Mesendoderm (in vitro differentiated cells): ENCODE measurements at regions not wholly inside any gene's neighbourhood (a gene's known extent, or its start where the extent isn't known, plus 50 kb on each side); places are given as distances from the start of the nearest gene placed in this dataset.

Source experiments
- DNase-seq: peaks from one replicate; pipeline ENCODE4 v3.0.0; 2013
- H2AK5ac ChIP-seq: 2 replicates; pipeline ENCODE4 v1.6.1; 2013; ENCODE audit warnings: low read length, inconsistent platforms
- H2BK120ac ChIP-seq: 2 replicates; pipeline ENCODE4 v1.6.1; 2013; ENCODE audit warnings: low read depth, mild to moderate bottlenecking, low read length, moderate library complexity, mixed read lengths
- H2BK15ac ChIP-seq: replicated peaks from 2 replicates; pipeline ENCODE4 v1.6.1; 2013; ENCODE audit warnings: low read depth, mild to moderate bottlenecking, moderate library complexity
- H2BK5ac ChIP-seq: 2 replicates; pipeline ENCODE4 v1.6.1; 2013; ENCODE audit warnings: low read length, inconsistent platforms
- H3K18ac ChIP-seq: 2 replicates; pipeline ENCODE4 v1.6.1; 2013; ENCODE audit warnings: mild to moderate bottlenecking, low read length, mixed read lengths
- H3K23ac ChIP-seq: one replicate; pipeline ENCODE4 v1.6.1; 2013; ENCODE audit warnings: low read length
- H3K27ac ChIP-seq: 2 replicates; pipeline ENCODE4 v1.5.1; 2013; ENCODE audit warnings: low read depth, mild to moderate bottlenecking, inconsistent platforms, low read length, moderate library complexity
- H3K27me3 ChIP-seq: 2 replicates; pipeline ENCODE4 v1.6.1; 2013; ENCODE audit warnings: low read length, control low read depth, mild to moderate bottlenecking, inconsistent platforms; ENCODE audit not compliant: insufficient read depth, poor library complexity
- H3K36me3 ChIP-seq: 2 replicates; pipeline ENCODE4 v1.6.1; 2013; ENCODE audit warnings: low read length, inconsistent platforms; ENCODE audit not compliant: control insufficient read depth, insufficient read depth
- H3K4ac ChIP-seq: one replicate; pipeline ENCODE4 v1.6.1; 2013; ENCODE audit warnings: low read depth, mild to moderate bottlenecking, low read length, moderate library complexity
- H3K4me1 ChIP-seq: 2 replicates; pipeline ENCODE4 v1.6.1; 2013; ENCODE audit warnings: low read depth, low read length, inconsistent platforms; ENCODE audit not compliant: control insufficient read depth
- H3K4me2 ChIP-seq: 2 replicates; pipeline ENCODE4 v1.6.1; 2013; ENCODE audit warnings: low read length
- H3K4me3 ChIP-seq: 2 replicates; pipeline ENCODE4 v1.5.1; 2013; ENCODE audit warnings: mild to moderate bottlenecking, low read length
- H3K56ac ChIP-seq: one replicate; pipeline ENCODE4 v1.6.1; 2013; ENCODE audit warnings: low read length
- H3K79me1 ChIP-seq: 2 replicates; pipeline ENCODE4 v1.6.1; 2013; ENCODE audit warnings: low read length, inconsistent platforms
- H3K79me2 ChIP-seq: 2 replicates; pipeline ENCODE4 v1.6.1; 2013; ENCODE audit warnings: mild to moderate bottlenecking, low read length; ENCODE audit not compliant: control insufficient read depth, insufficient read depth
- H3K9ac ChIP-seq: 2 replicates; pipeline ENCODE4 v1.6.1; 2013; ENCODE audit warnings: low read length, inconsistent platforms
- H4K5ac ChIP-seq: one replicate; pipeline ENCODE4 v1.6.1; 2013; ENCODE audit warnings: low read length
- H4K8ac ChIP-seq: one replicate; pipeline ENCODE4 v1.6.1; 2013; ENCODE audit warnings: low read depth, mild to moderate bottlenecking, control low read depth, low read length, moderate library complexity
- WGBS: extraction: QIAGEN DNeasy Blood & Tissue Kit; methylation state at CpG from one replicate; pipeline ENCODE4 v1.1.7; 2013; ENCODE audit warnings: low lambda C conversion rate, missing lambda C conversion rate; ENCODE audit not compliant: insufficient coverage; ENCODE audit errors: extremely low coverage; 5-methylcytosine and 5-hydroxymethylcytosine counted together

- H3K9ac ChIP-seq: no peak overlapping the region
- no peaks in the 10 kb centered on the region for H3K36me3 ChIP-seq
- no peak overlapping the region for H3K27ac ChIP-seq
- H3K4me2 ChIP-seq: no peak overlapping the region
- no peaks in the 10 kb centered on the region for H3K27me3 ChIP-seq
- no peak overlapping the region for H2BK120ac ChIP-seq
- no peaks in the 10 kb centered on the region for H3K79me1 ChIP-seq
- H2AK5ac ChIP-seq: no peak overlapping the region
- no peaks in the 10 kb centered on the region for H3K4me1 ChIP-seq
- no peak overlapping the region for H3K4ac ChIP-seq
- no peak overlapping the region for H2BK5ac ChIP-seq
- no peaks in the 10 kb centered on the region for H3K79me2 ChIP-seq
- H2BK15ac ChIP-seq: no peak overlapping the region
- no peak overlapping the region for H4K8ac ChIP-seq
- no peak overlapping the region for H4K5ac ChIP-seq
- WGBS: no CpG with 5 or more reads among the region's 4 CpGs
- H3K4me3 ChIP-seq: no peak overlapping the region
- no peak overlapping the region for H3K56ac ChIP-seq
- no peak overlapping the region for H3K18ac ChIP-seq
- no peak for DNase-seq
- no peak overlapping the region for H3K23ac ChIP-seq
These were observed 82.2 kb downstream of the NIBAN1 start for GRCh38 chr1:184892116-184892515.

GRCh38 chr1:184891440-184891839 lies 82.9 kb downstream of the NIBAN1 start:
- no peak overlapping the region for H4K8ac ChIP-seq
- H3K27ac ChIP-seq: no peak overlapping the region
- no peak overlapping the region for H3K56ac ChIP-seq
- no peak overlapping the region for H4K5ac ChIP-seq
- no peak overlapping the region for H3K4me3 ChIP-seq
- no peaks in the 10 kb centered on the region for H3K4me1 ChIP-seq
- H3K79me2 ChIP-seq: no peaks in the 10 kb centered on the region
- H3K27me3 ChIP-seq: no peaks in the 10 kb centered on the region
- no peaks in the 10 kb centered on the region for H3K36me3 ChIP-seq
- no peak overlapping the region for H2BK5ac ChIP-seq
- no peak for DNase-seq
- no peak overlapping the region for H3K4ac ChIP-seq
- no peaks in the 10 kb centered on the region for H3K79me1 ChIP-seq
- no peak overlapping the region for H3K18ac ChIP-seq
- H2BK15ac ChIP-seq: no peak overlapping the region
- no peak overlapping the region for H3K23ac ChIP-seq
- no peak overlapping the region for H2AK5ac ChIP-seq
- H3K9ac ChIP-seq: no peak overlapping the region
- H3K4me2 ChIP-seq: no peak overlapping the region
- H2BK120ac ChIP-seq: no peak overlapping the region

- H3K18ac ChIP-seq: no peak overlapping the region
- no peaks in the 10 kb centered on the region for H3K79me2 ChIP-seq
- H2AK5ac ChIP-seq: no peak overlapping the region
- H3K4me3 ChIP-seq: no peak overlapping the region
- WGBS: no CpG with 5 or more reads among the region's 3 CpGs
- H3K4me1 ChIP-seq: no peaks in the 10 kb centered on the region
- H3K4ac ChIP-seq: no peak overlapping the region
- H4K5ac ChIP-seq: no peak overlapping the region
- no peak overlapping the region for H3K23ac ChIP-seq
- DNase-seq: no peak
- no peak overlapping the region for H3K4me2 ChIP-seq
- H2BK5ac ChIP-seq: no peak overlapping the region
- H2BK120ac ChIP-seq: no peak overlapping the region
- no peak overlapping the region for H3K56ac ChIP-seq
- H3K27me3 ChIP-seq: no peaks in the 10 kb centered on the region
- no peak overlapping the region for H2BK15ac ChIP-seq
- no peak overlapping the region for H3K9ac ChIP-seq
- H3K79me1 ChIP-seq: no peaks in the 10 kb centered on the region
- no peak overlapping the region for H3K27ac ChIP-seq
- H3K36me3 ChIP-seq: no peaks in the 10 kb centered on the region
- no peak overlapping the region for H4K8ac ChIP-seq
These were observed 83.8 kb downstream of the NIBAN1 start for GRCh38 chr1:184890539-184890973.

GRCh38 chr1:184889902-184890301 lies 84.4 kb downstream of the NIBAN1 start:
- Histone ChIP-seq H3K4ac (no peak overlapping the region), H2BK120ac (no peak overlapping the region), H3K4me1 (no peaks in the 10 kb centered on the region), H3K36me3 (no peaks in the 10 kb centered on the region), H3K79me2 (no peaks in the 10 kb centered on the region), H4K5ac (no peak overlapping the region), H2AK5ac (no peak overlapping the region), H3K23ac (no peak overlapping the region), H3K18ac (no peak overlapping the region), H3K79me1 (no peaks in the 10 kb centered on the region), H3K9ac (no peak overlapping the region), H3K27ac (no peak overlapping the region), H2BK5ac (no peak overlapping the region), H3K27me3 (no peaks in the 10 kb centered on the region), H3K4me2 (no peak overlapping the region), H3K4me3 (no peak overlapping the region), H3K56ac (no peak overlapping the region), H2BK15ac (no peak overlapping the region), H4K8ac (no peak overlapping the region)
- DNase-seq: no peak
- WGBS: no CpG with 5 or more reads among the region's 3 CpGs

GRCh38 chr1:184889166-184889565 lies 85.1 kb downstream of the NIBAN1 start:
- no peaks in the 10 kb centered on the region for H3K79me1 ChIP-seq
- no peak overlapping the region for H2AK5ac ChIP-seq
- no peak overlapping the region for H4K8ac ChIP-seq
- no peak overlapping the region for H3K56ac ChIP-seq
- no peak overlapping the region for H3K9ac ChIP-seq
- H3K79me2 ChIP-seq: no peaks in the 10 kb centered on the region
- H3K4me3 ChIP-seq: no peak overlapping the region
- no peak overlapping the region for H3K4me2 ChIP-seq
- no peaks in the 10 kb centered on the region for H3K27me3 ChIP-seq
- WGBS: no CpG with 5 or more reads among the region's 1 CpG
- no peak overlapping the region for H3K18ac ChIP-seq
- H2BK15ac ChIP-seq: no peak overlapping the region
- no peak overlapping the region for H3K27ac ChIP-seq
- no peak overlapping the region for H2BK5ac ChIP-seq
- H2BK120ac ChIP-seq: no peak overlapping the region
- H3K4ac ChIP-seq: no peak overlapping the region
- H3K36me3 ChIP-seq: no peaks in the 10 kb centered on the region
- H3K23ac ChIP-seq: no peak overlapping the region
- no peak overlapping the region for H4K5ac ChIP-seq
- DNase-seq: no peak
- H3K4me1 ChIP-seq: no peaks in the 10 kb centered on the region

GRCh38 chr1:184888505-184888904 lies 85.8 kb downstream of the NIBAN1 start:
- no peak overlapping the region for H3K23ac ChIP-seq
- H3K27ac ChIP-seq: no peak overlapping the region
- no peaks in the 10 kb centered on the region for H3K79me2 ChIP-seq
- no peak overlapping the region for H3K4me3 ChIP-seq
- H3K4me2 ChIP-seq: no peak overlapping the region
- H3K4ac ChIP-seq: no peak overlapping the region
- H4K5ac ChIP-seq: no peak overlapping the region
- no peak overlapping the region for H2BK15ac ChIP-seq
- H2BK5ac ChIP-seq: no peak overlapping the region
- no peaks in the 10 kb centered on the region for H3K4me1 ChIP-seq
- H2BK120ac ChIP-seq: no peak overlapping the region
- H3K36me3 ChIP-seq: no peaks in the 10 kb centered on the region
- no peak overlapping the region for H3K9ac ChIP-seq
- no peak for DNase-seq
- no peak overlapping the region for H2AK5ac ChIP-seq
- no peaks in the 10 kb centered on the region for H3K79me1 ChIP-seq
- no peak overlapping the region for H3K18ac ChIP-seq
- H3K56ac ChIP-seq: no peak overlapping the region
- no peak overlapping the region for H4K8ac ChIP-seq
- no peaks in the 10 kb centered on the region for H3K27me3 ChIP-seq
